Fibroblast of mammary gland (primary cell): ENCODE measurements at regions not wholly inside any gene's neighbourhood (a gene's known extent, or its start where the extent isn't known, plus 50 kb on each side); places are given as distances from the start of the nearest gene placed in this dataset.
A peak's percentile ranks its signal among the peaks of the same experiment; 100 is the strongest.
"Not testable (repeated sequence)": the region's sequence is repeated elsewhere in the genome, so short reads cannot be mapped to it uniquely, and the experiment has no call there.

Experiments
- DNase-seq: peaks from one replicate; pipeline ENCODE4 v3.0.0-alpha.2; 2010; ENCODE audit warnings: low read depth
- H3K4me3 ChIP-seq: 2 replicates; pipeline ENCODE4 v1.5.1; 2011; ENCODE audit warnings: low read depth, mild to moderate bottlenecking, low read length, moderate library complexity; ENCODE audit not compliant: control insufficient read depth
- CTCF ChIP-seq: conservative IDR thresholded peaks from 2 replicates; pipeline ENCODE4 v1.5.1; 2011; ENCODE audit warnings: low read depth, low read length, inconsistent platforms; ENCODE audit not compliant: control insufficient read depth, insufficient read depth

- DNase-seq = peak; percentile 99
- no peak for TF ChIP-seq CTCF
Observed at GRCh38 chr21:35563885-35564451, 496.4 kb downstream of the SETD4 start.

GRCh38 chr21:35562876-35563275, 497.4 kb downstream of the SETD4 start:
- no peak overlapping the region for H3K4me3 ChIP-seq
- TF ChIP-seq CTCF = no peak
- DNase-seq = peak; percentile 64

More at GRCh38 chr21:35563885-35564451, 496.4 kb downstream of the SETD4 start:
- peak overlapping the region; percentile 15 for H3K4me3 ChIP-seq

- no peak for TF ChIP-seq CTCF
- no peak for DNase-seq
- no peak overlapping the region for H3K4me3 ChIP-seq
Observed at GRCh38 chr21:35561116-35561515, 499.2 kb downstream of the SETD4 start.

- no peak for TF ChIP-seq CTCF
- peak; percentile 73 for DNase-seq
- H3K4me3 ChIP-seq = no peak overlapping the region
Observed at GRCh38 chr21:35559829-35560225, 500.5 kb downstream of the SETD4 start.

- DNase-seq = peak; percentile 99
- H3K4me3 ChIP-seq = no peak overlapping the region
- peak; percentile 21 for TF ChIP-seq CTCF
Observed at GRCh38 chr21:35559128-35559828, 501.0 kb downstream of the SETD4 start.

GRCh38 chr21:35556536-35556935, 503.8 kb downstream of the SETD4 start:
- DNase-seq = no peak
- TF ChIP-seq CTCF = no peak
- H3K4me3 ChIP-seq = no peak overlapping the region

GRCh38 chr21:35552483-35552882, 503.4 kb upstream of the RUNX1 start:
- not testable (repeated sequence) for H3K4me3 ChIP-seq, DNase-seq
